ENCODE measurements at regions not wholly inside any gene's neighbourhood (a gene's known extent, or its start where the extent isn't known, plus 50 kb on each side); places are given as distances from the start of the nearest gene placed in this dataset.

DNA sequence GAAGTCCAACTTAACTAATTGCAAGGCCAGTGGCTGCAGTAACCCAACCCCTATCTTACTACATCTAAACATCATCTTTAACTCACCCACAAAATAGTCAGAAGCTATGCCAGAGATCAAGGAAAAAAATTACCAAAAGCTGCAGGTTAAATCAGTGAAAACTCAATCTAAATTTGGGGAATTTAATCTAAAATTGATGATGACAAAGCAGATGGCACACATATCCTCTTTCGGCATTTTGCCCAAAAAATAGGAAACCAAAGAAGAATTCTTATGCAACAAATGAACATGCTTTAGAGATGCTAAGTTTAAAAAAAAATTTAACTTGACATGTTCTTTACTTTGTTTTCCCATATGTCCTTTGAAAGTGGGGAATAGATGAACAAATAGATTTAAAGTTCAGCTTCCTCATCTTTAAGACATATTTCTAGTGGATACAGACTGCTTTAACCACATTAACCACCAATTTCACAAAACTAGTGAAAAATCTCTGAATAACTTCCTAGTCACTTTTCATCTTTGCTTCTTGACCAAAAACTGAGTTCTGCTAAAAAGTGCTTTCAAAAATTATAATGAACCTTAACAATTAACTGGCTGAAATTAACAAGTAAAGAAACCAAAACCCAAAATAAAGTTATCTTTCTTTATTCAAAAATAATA, 74.3 kb upstream of the CCDC150 start:
- TF ChIP-seq, protein P1, sequence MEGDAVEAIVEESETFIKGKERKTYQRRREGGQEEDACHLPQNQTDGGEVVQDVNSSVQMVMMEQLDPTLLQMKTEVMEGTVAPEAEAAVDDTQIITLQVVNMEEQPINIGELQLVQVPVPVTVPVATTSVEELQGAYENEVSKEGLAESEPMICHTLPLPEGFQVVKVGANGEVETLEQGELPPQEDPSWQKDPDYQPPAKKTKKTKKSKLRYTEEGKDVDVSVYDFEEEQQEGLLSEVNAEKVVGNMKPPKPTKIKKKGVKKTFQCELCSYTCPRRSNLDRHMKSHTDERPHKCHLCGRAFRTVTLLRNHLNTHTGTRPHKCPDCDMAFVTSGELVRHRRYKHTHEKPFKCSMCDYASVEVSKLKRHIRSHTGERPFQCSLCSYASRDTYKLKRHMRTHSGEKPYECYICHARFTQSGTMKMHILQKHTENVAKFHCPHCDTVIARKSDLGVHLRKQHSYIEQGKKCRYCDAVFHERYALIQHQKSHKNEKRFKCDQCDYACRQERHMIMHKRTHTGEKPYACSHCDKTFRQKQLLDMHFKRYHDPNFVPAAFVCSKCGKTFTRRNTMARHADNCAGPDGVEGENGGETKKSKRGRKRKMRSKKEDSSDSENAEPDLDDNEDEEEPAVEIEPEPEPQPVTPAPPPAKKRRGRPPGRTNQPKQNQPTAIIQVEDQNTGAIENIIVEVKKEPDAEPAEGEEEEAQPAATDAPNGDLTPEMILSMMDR (IDR thresholded peaks at IDR 0.05) = no peak
- no peak for TF ChIP-seq POLR2A (IDR thresholded peaks at IDR 0.05)

Data from adrenal gland (tissue), 5 donors.